WTC11 (cell line): ENCODE measurements at regions not wholly inside any gene's neighbourhood (a gene's known extent, or its start where the extent isn't known, plus 50 kb on each side); places are given as distances from the start of the nearest gene placed in this dataset.

Experiments
- ATAC-seq: fragments of 200-7000 bp; cut with Tn5 transposase; 2 replicates; pipeline ENCODE4 v1.10.0; 2021; ENCODE audit warnings: mild to moderate bottlenecking, moderate library complexity
- CTCF ChIA-PET: fragments of 300-600 bp; sonication (Branson Sonifier 250); formaldehyde crosslinking; loops from one replicate; lab custom pipeline; 2021; ENCODE audit warnings: antibody characterized with exemption; lab: Charles Lee
- POLR2A ChIA-PET: fragments of 350-600 bp; sonication (Branson Sonifier 250); formaldehyde crosslinking; loops from one replicate; lab custom pipeline; 2021; ENCODE audit warnings: antibody characterized with exemption; lab: Charles Lee
- DNase-seq: peaks from one replicate; pipeline ENCODE4 v3.0.0; 2021; ENCODE audit warnings: low spot score
- H3K27ac Mint-ChIP-seq: 2 replicates; pipeline ENCODE4 v1.8.0; 2021; ENCODE audit warnings: mixed read lengths
- H3K27me3 Mint-ChIP-seq: 2 replicates; pipeline ENCODE4 v1.8.0; 2021; ENCODE audit warnings: low read depth, mild to moderate bottlenecking, moderate library complexity, mixed read lengths
- H3K36me3 Mint-ChIP-seq: 2 replicates; pipeline ENCODE4 v1.8.0; 2021; ENCODE audit warnings: mixed read lengths
- H3K4me1 Mint-ChIP-seq: 2 replicates; pipeline ENCODE4 v1.8.0; 2022; ENCODE audit warnings: mixed read lengths
- H3K4me3 Mint-ChIP-seq: 2 replicates; pipeline ENCODE4 v1.8.0; 2021; ENCODE audit warnings: mild to moderate bottlenecking, moderate library complexity, mixed read lengths
- H3K9me3 Mint-ChIP-seq: 2 replicates; pipeline ENCODE4 v1.8.0; 2021; ENCODE audit warnings: mixed read lengths
- CREM ChIP-seq: sonication (generic); formaldehyde crosslinking; IDR thresholded peaks from 2 replicates; pipeline ENCODE4 v1.8.1; 2022; ENCODE audit warnings: mild to moderate bottlenecking, missing genetic modification reagents, moderate library complexity
- ELF4 ChIP-seq: sonication (generic); formaldehyde crosslinking; IDR thresholded peaks from 2 replicates; pipeline ENCODE4 v1.8.1; 2022; ENCODE audit warnings: low read depth, mild to moderate bottlenecking, moderate library complexity, missing genetic modification reagents
- EMX1 ChIP-seq: fragments of 250-450 bp; sonication (Bioruptor Pico); IDR thresholded peaks from 2 replicates; pipeline ENCODE4 v1.8.0; 2021; ENCODE audit warnings: mild to moderate bottlenecking
- ETV6 ChIP-seq: sonication (generic); formaldehyde crosslinking; IDR thresholded peaks from 2 replicates; pipeline ENCODE4 v1.8.1; 2022; ENCODE audit warnings: mild to moderate bottlenecking, missing genetic modification reagents
- FOXK1 ChIP-seq: sonication (generic); formaldehyde crosslinking; IDR thresholded peaks from 2 replicates; pipeline ENCODE4 v1.8.0; 2022; ENCODE audit warnings: mild to moderate bottlenecking, moderate library complexity, missing genetic modification reagents
- GABPB1 ChIP-seq: sonication (generic); formaldehyde crosslinking; IDR thresholded peaks from 2 replicates; pipeline ENCODE4 v1.8.1; 2023; ENCODE audit warnings: mild to moderate bottlenecking, missing genetic modification reagents
- JAZF1 ChIP-seq: fragments of 250-450 bp; sonication (Bioruptor Pico); IDR thresholded peaks from 2 replicates; pipeline ENCODE4 v1.9.0; 2021; ENCODE audit warnings: moderate library complexity, mild to moderate bottlenecking, inconsistent platforms
- NFATC4 ChIP-seq: fragments of 250-450 bp; sonication (Bioruptor Pico); IDR thresholded peaks from 2 replicates; pipeline ENCODE4 v1.9.0; 2021; ENCODE audit warnings: mild to moderate bottlenecking
- NFE2L1 ChIP-seq: sonication (generic); formaldehyde crosslinking; IDR thresholded peaks from 2 replicates; pipeline ENCODE4 v1.8.1; 2023; ENCODE audit warnings: missing genetic modification reagents
- RELA ChIP-seq: sonication (generic); formaldehyde crosslinking; IDR thresholded peaks from 2 replicates; pipeline ENCODE4 v1.8.1; 2022; ENCODE audit warnings: missing genetic modification reagents, mild to moderate bottlenecking, borderline replicate concordance
- RORB ChIP-seq: fragments of 250-450 bp; sonication (Bioruptor Pico); IDR thresholded peaks from 2 replicates; pipeline ENCODE4 v1.9.0; 2021; ENCODE audit warnings: mild to moderate bottlenecking
- SP1 ChIP-seq: sonication (generic); formaldehyde crosslinking; conservative IDR thresholded peaks from 2 replicates; pipeline ENCODE4 v1.8.1; 2022; ENCODE audit warnings: missing genetic modification reagents
- TEAD1 ChIP-seq: sonication (generic); formaldehyde crosslinking; IDR thresholded peaks from 2 replicates; pipeline ENCODE4 v1.8.0; 2022; ENCODE audit warnings: mild to moderate bottlenecking, missing genetic modification reagents
- ZBTB21 ChIP-seq: sonication (generic); formaldehyde crosslinking; IDR thresholded peaks from 2 replicates; pipeline ENCODE4 v1.8.1; 2023; ENCODE audit warnings: mild to moderate bottlenecking, missing genetic modification reagents, borderline replicate concordance
- ZNF232 ChIP-seq: sonication (generic); formaldehyde crosslinking; IDR thresholded peaks from 2 replicates; pipeline ENCODE4 v1.8.0; 2022; ENCODE audit warnings: mild to moderate bottlenecking, missing genetic modification reagents
- ZNF532 ChIP-seq: fragments of 250-450 bp; sonication (Bioruptor Pico); IDR thresholded peaks from 2 replicates; pipeline ENCODE4 v1.9.0; 2021; ENCODE audit warnings: mild to moderate bottlenecking, borderline replicate concordance
- ZSCAN18 ChIP-seq: fragments of 250-450 bp; sonication (Bioruptor Pico); IDR thresholded peaks from 2 replicates; pipeline ENCODE4 v2.1.2; 2022; ENCODE audit warnings: mild to moderate bottlenecking, moderate library complexity
- TF ChIP-seq, protein P1 (sequence below): sonication (generic); formaldehyde crosslinking; IDR thresholded peaks from 2 replicates; pipeline ENCODE4 v1.8.1; 2023; ENCODE audit warnings: mild to moderate bottlenecking, missing genetic modification reagents
- TF ChIP-seq, protein P2 (sequence below): fragments of 250-450 bp; sonication (Bioruptor Pico); IDR thresholded peaks from 2 replicates; pipeline ENCODE4 v1.9.0; 2021; ENCODE audit warnings: moderate library complexity, mild to moderate bottlenecking, inconsistent platforms, borderline replicate concordance
- TF ChIP-seq, protein P3 (sequence below): fragments of 250-450 bp; sonication (Bioruptor Pico); conservative IDR thresholded peaks from 2 replicates; pipeline ENCODE4 v1.9.0; 2021; ENCODE audit warnings: mild to moderate bottlenecking
- TF ChIP-seq, protein P4 (sequence below): sonication (generic); formaldehyde crosslinking; IDR thresholded peaks from 2 replicates; pipeline ENCODE4 v1.8.0; 2022; ENCODE audit warnings: mild to moderate bottlenecking, missing genetic modification reagents
- TF ChIP-seq, protein P5 (sequence below): fragments of 250-450 bp; sonication (Bioruptor Pico); IDR thresholded peaks from 2 replicates; pipeline ENCODE4 v1.8.0; 2021; ENCODE audit warnings: mild to moderate bottlenecking

DNA sequence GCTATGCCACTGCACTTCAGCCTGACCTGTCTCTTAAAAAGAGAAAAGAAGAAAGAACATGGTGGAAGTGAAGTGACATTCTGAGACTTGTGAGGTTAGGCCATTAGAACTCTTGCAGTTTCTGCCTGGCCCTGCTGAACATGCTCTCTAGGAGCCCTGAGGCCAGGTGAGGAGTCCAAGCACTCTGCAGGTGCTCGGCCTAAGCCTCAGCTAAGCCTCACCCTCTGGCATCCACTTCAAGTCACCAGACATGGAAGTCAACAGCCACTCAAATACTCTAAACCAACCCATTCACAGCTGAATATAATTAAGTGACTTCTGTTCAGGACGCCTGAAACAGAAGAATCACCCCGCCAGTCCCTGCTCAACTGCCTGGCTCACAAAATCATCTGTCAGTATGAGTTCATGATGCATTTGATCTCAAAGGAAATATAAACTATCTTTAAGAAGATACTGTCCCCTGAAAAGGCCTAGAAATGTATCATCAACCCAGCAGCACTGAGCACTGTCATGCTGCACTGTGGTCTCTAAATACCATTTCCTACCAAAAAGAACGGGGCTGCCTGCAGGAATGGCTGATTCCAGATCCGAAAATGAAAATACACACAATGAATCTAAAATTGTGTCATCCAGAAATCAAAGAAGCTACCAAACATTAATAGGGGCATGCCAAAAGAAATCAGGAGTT is 118.8 kb downstream of the PSMG1 start:
- no peaks in the 10 kb centered on the region; the same call in 1 of the 2 replicates for H3K27me3 Mint-ChIP-seq
- ATAC-seq (no peak), DNase-seq (no peak)
- H3K4me1 Mint-ChIP-seq, result no peaks in the 10 kb centered on the region
- ChIA-PET CTCF (no interaction called here), POLR2A (no interaction called here)
- H3K9me3 Mint-ChIP-seq, result peaks cover 29% of the 10 kb centered on the region
- peaks cover 13% of the 10 kb centered on the region for H3K36me3 Mint-ChIP-seq
- no peak overlapping the region for H3K27ac Mint-ChIP-seq
- no peak overlapping the region for H3K4me3 Mint-ChIP-seq
- TF ChIP-seq GABPB1 (CRISPR knock-in tag) (no peak), RORB (CRISPR knock-in tag) (no peak), ZSCAN18 (no peak), JAZF1 (CRISPR knock-in tag) (no peak), ZNF232 (no peak), ZBTB21 (CRISPR knock-in tag) (no peak), TEAD1 (no peak), ZNF532 (no peak), FOXK1 (CRISPR knock-in tag) (no peak), SP1 (no peak), RELA (CRISPR knock-in tag) (no peak), CREM (CRISPR knock-in tag) (no peak), ELF4 (CRISPR knock-in tag) (no peak), NFE2L1 (CRISPR knock-in tag) (no peak), NFATC4 (no peak)
- TF ChIP-seq, protein P1, sequence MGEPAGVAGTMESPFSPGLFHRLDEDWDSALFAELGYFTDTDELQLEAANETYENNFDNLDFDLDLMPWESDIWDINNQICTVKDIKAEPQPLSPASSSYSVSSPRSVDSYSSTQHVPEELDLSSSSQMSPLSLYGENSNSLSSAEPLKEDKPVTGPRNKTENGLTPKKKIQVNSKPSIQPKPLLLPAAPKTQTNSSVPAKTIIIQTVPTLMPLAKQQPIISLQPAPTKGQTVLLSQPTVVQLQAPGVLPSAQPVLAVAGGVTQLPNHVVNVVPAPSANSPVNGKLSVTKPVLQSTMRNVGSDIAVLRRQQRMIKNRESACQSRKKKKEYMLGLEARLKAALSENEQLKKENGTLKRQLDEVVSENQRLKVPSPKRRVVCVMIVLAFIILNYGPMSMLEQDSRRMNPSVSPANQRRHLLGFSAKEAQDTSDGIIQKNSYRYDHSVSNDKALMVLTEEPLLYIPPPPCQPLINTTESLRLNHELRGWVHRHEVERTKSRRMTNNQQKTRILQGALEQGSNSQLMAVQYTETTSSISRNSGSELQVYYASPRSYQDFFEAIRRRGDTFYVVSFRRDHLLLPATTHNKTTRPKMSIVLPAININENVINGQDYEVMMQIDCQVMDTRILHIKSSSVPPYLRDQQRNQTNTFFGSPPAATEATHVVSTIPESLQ, result no peak
- TF ChIP-seq, protein P2, sequence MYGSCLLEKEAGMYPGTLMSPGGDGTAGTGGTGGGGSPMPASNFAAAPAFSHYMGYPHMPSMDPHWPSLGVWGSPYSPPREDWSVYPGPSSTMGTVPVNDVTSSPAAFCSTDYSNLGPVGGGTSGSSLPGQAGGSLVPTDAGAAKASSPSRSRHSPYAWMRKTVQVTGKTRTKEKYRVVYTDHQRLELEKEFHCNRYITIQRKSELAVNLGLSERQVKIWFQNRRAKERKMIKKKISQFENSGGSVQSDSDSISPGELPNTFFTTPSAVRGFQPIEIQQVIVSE (CRISPR knock-in tag), result no peak

GRCh38 chr21:39063517-39063916 is 119.7 kb downstream of the PSMG1 start:
- ChIA-PET CTCF (no interaction called here), POLR2A (no interaction called here)
- peaks cover 13% of the 10 kb centered on the region for H3K36me3 Mint-ChIP-seq
- no peak for DNase-seq
- no peaks in the 10 kb centered on the region; the same call in 1 of the 2 replicates for H3K27me3 Mint-ChIP-seq
- H3K27ac Mint-ChIP-seq, result no peak overlapping the region
- H3K4me3 Mint-ChIP-seq, result no peak overlapping the region
- no peaks in the 10 kb centered on the region for H3K4me1 Mint-ChIP-seq
- H3K9me3 Mint-ChIP-seq, result peaks cover 23% of the 10 kb centered on the region
- no peak for ATAC-seq
- TF ChIP-seq TEAD1 (no peak), EMX1 (CRISPR knock-in tag) (no peak), ETV6 (CRISPR knock-in tag) (no peak), GABPB1 (CRISPR knock-in tag) (no peak)
- TF ChIP-seq, protein P3, sequence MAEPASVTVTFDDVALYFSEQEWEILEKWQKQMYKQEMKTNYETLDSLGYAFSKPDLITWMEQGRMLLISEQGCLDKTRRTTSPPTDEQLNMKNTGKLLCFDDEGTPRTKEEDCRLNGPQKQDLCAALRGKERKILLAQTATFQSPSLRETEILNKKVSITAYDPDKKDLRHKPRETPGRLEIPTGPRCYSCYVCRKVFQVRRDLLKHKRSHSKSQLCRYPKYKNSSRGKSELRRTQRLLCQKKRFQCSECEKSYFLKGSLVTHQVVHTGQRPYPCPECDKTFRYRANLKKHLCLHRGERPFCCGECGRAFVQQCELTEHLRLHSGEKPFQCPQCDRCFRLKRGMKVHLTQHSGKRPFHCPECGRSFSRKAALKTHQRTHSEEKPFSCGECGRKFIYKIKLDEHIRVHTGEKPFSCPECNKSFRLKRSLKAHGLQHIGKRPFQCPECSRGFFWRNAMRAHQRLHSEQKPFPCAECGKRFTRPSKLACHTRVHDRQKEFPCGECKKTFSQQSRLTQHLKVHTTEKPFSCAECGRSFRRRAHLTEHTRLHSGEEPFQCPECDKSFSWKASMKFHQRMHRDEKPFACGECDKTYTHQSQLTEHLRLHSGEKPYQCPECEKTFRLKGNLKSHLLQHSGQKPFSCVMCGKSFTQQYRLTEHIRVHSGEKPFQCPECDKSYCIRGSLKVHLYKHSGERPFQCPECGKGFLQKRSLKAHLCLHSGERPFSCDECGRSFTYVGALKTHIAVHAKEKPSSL, result no peak
- TF ChIP-seq, protein P4, sequence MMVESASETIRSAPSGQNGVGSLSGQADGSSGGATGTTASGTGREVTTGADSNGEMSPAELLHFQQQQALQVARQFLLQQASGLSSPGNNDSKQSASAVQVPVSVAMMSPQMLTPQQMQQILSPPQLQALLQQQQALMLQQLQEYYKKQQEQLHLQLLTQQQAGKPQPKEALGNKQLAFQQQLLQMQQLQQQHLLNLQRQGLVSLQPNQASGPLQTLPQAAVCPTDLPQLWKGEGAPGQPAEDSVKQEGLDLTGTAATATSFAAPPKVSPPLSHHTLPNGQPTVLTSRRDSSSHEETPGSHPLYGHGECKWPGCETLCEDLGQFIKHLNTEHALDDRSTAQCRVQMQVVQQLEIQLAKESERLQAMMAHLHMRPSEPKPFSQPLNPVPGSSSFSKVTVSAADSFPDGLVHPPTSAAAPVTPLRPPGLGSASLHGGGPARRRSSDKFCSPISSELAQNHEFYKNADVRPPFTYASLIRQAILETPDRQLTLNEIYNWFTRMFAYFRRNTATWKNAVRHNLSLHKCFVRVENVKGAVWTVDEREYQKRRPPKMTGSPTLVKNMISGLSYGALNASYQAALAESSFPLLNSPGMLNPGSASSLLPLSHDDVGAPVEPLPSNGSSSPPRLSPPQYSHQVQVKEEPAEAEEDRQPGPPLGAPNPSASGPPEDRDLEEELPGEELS (CRISPR knock-in tag), result no peak
- TF ChIP-seq, protein P5, sequence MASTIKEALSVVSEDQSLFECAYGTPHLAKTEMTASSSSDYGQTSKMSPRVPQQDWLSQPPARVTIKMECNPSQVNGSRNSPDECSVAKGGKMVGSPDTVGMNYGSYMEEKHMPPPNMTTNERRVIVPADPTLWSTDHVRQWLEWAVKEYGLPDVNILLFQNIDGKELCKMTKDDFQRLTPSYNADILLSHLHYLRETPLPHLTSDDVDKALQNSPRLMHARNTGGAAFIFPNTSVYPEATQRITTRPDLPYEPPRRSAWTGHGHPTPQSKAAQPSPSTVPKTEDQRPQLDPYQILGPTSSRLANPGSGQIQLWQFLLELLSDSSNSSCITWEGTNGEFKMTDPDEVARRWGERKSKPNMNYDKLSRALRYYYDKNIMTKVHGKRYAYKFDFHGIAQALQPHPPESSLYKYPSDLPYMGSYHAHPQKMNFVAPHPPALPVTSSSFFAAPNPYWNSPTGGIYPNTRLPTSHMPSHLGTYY, result no peak
